B cell (primary cell): ENCODE measurements at regions not wholly inside any gene's neighbourhood (a gene's known extent, or its start where the extent isn't known, plus 50 kb on each side); places are given as distances from the start of the nearest gene placed in this dataset.

Source experiments
- ATAC-seq: fragments of 200-7000 bp; cut with Tn5 transposase; one replicate; pipeline ENCODE4 v1.10.0; 2021; ENCODE audit warnings: low read depth, mild to moderate bottlenecking, moderate number of reproducible peaks, moderate library complexity
- CTCF ChIA-PET: fragments of 350-600 bp; sonication (Branson Sonifier 250); formaldehyde crosslinking; loops from one replicate; lab custom pipeline; 2021; ENCODE audit warnings: antibody characterized with exemption, inconsistent platforms; lab: Charles Lee
- POLR2A ChIA-PET: fragments of 350-600 bp; sonication (Branson Sonifier 250); formaldehyde crosslinking; loops from one replicate; lab custom pipeline; 2021; ENCODE audit warnings: antibody characterized with exemption; lab: Charles Lee
- DNase-seq: peaks from one replicate; pipeline ENCODE4 v3.0.0; 2013
- H2AFZ ChIP-seq: 2 replicates; pipeline ENCODE4 v1.6.1; 2012; ENCODE audit warnings: mild to moderate bottlenecking, low read depth, low read length; ENCODE audit not compliant: insufficient read depth, poor library complexity, severe bottlenecking
- H3K27ac ChIP-seq, 2 donors: 1 replicate in 1 of 2; 2 replicates in 1 of 2; pipeline ENCODE4 v1.5.1; 2012 to 2013; ENCODE audit warnings: low read length in 2 of 2, mild to moderate bottlenecking in 2 of 2, moderate library complexity in 1 of 2
- H3K27me3 ChIP-seq, 4 experiments: fragments of 200-600 bp in 1 of 4; sonication (generic) in 1 of 4; replicated peaks in 1 of 4; 1 replicate in 2 of 4; 2 replicates in 2 of 4; pipeline versions ENCODE4 v1.6.1 to v1.7.0; 2013 to 2016; ENCODE audit warnings: low read length in 3 of 4, mild to moderate bottlenecking in 2 of 4, mixed read lengths in 1 of 4, moderate library complexity in 1 of 4; ENCODE audit not compliant: insufficient read depth in 4 of 4, control insufficient read depth in 3 of 4; ENCODE audit errors: control extremely low read depth in 1 of 4
- H3K36me3 ChIP-seq, 2 experiments: replicated peaks in 1 of 2; 1 replicate in 1 of 2; 2 replicates in 1 of 2; pipeline versions ENCODE4 v1.6.1 to v1.7.1; 2013; ENCODE audit warnings: low read length in 1 of 2; ENCODE audit not compliant: insufficient read depth in 2 of 2, control insufficient read depth in 1 of 2; ENCODE audit errors: control extremely low read depth in 1 of 2, extremely low read depth in 1 of 2
- H3K4me1 ChIP-seq, 2 donors: fragments of 200-600 bp in 1 of 2; sonication (generic) in 1 of 2; 1 replicate in 1 of 2; 2 replicates in 1 of 2; pipeline versions ENCODE4 v1.5.1 to v1.6.1; 2013 to 2017; ENCODE audit warnings: low read length in 2 of 2; ENCODE audit not compliant: control insufficient read depth in 2 of 2, insufficient read depth in 2 of 2
- H3K4me2 ChIP-seq: replicated peaks from 2 replicates; pipeline ENCODE3; 2012; ENCODE audit warnings: mild to moderate bottlenecking, low read depth, low read length; ENCODE audit not compliant: poor library complexity, severe bottlenecking
- H3K4me3 ChIP-seq, 5 experiments: fragments of 200-600 bp in 1 of 5; sonication (generic) in 1 of 5; 1 replicate in 3 of 5; 2 replicates in 2 of 5; pipeline versions ENCODE4 v1.5.1 to v1.7.0; 2011 to 2016; ENCODE audit warnings: low read length in 4 of 5, mild to moderate bottlenecking in 4 of 5, low read depth in 2 of 5, control low read depth in 1 of 5, moderate library complexity in 1 of 5; ENCODE audit not compliant: insufficient read depth in 1 of 5; ENCODE audit errors: control extremely low read depth in 1 of 5, extremely low read depth in 1 of 5
- H3K79me2 ChIP-seq: fragments of 200-600 bp; sonication (generic); one replicate; pipeline ENCODE4 v1.6.0; 2016; ENCODE audit warnings: low read length; ENCODE audit not compliant: control insufficient read depth, insufficient read depth
- H3K9ac ChIP-seq: fragments of 200-600 bp; sonication (generic); 2 replicates; pipeline ENCODE4 v1.6.1; 2017; ENCODE audit warnings: mild to moderate bottlenecking, low read length, moderate library complexity
- H3K9me3 ChIP-seq, 3 donors: one replicate each; pipeline versions ENCODE4 v1.6.1 to v1.7.1; 2013; ENCODE audit warnings: low read length in 2 of 3; ENCODE audit not compliant: control insufficient read depth in 2 of 3, insufficient read depth in 1 of 3; ENCODE audit errors: control extremely low read depth in 1 of 3
- H4K20me1 ChIP-seq: 2 replicates; pipeline ENCODE4 v1.6.0; 2012; ENCODE audit warnings: mild to moderate bottlenecking, low read length; ENCODE audit not compliant: insufficient read depth, control insufficient read depth, poor library complexity, severe bottlenecking
- H3K27ac Mint-ChIP-seq: one replicate; pipeline ENCODE4 v1.8.0; 2021; ENCODE audit warnings: mixed read lengths
- H3K27me3 Mint-ChIP-seq: one replicate; pipeline ENCODE4 v1.8.0; 2021; ENCODE audit warnings: mixed read lengths
- H3K4me1 Mint-ChIP-seq: one replicate; pipeline ENCODE4 v1.8.0; 2021; ENCODE audit warnings: mixed read lengths
- H3K4me3 Mint-ChIP-seq: one replicate; pipeline ENCODE4 v1.8.0; 2021; ENCODE audit warnings: mixed read lengths
- H3K9me3 Mint-ChIP-seq: one replicate; pipeline ENCODE4 v1.8.0; 2022; ENCODE audit warnings: mixed read lengths; ENCODE audit not compliant: insufficient read depth
- CTCF ChIP-seq: fragments of 200-600 bp; IDR thresholded peaks from one replicate; pipeline ENCODE4 v1.8.0; 2022; ENCODE audit warnings: antibody characterized with exemption, mild to moderate bottlenecking
- EZH2 ChIP-seq: IDR thresholded peaks from 2 replicates; pipeline ENCODE4 v1.6.1; 2012; ENCODE audit warnings: borderline replicate concordance, low read depth, mild to moderate bottlenecking, moderate library complexity, low read length; ENCODE audit not compliant: insufficient read depth, poor library complexity, severe bottlenecking
- WGBS: methylation state at CpG from one replicate; pipeline ENCODE4 v1.1.5; 2013; ENCODE audit warnings: missing lambda C conversion rate; ENCODE audit not compliant: insufficient coverage; 5-methylcytosine and 5-hydroxymethylcytosine counted together
- intact Hi-C: fragments of 100-400 bp; cut with micrococcal nuclease; formaldehyde crosslinking; loops from one replicate; pipeline ENCODE4 v1.10.0; 2022

GRCh38 chr7:67683628-67684027 is 687.0 kb downstream of the TYW1 start:
- ChIA-PET CTCF (no interaction called here), POLR2A (no interaction called here)
- Histone ChIP-seq H3K79me2 (no peaks in the 10 kb centered on the region), H3K4me1 (no peaks in the 10 kb centered on the region), H3K4me3 (no peak overlapping the region), H2AFZ (no peak overlapping the region), H3K27ac (no peak overlapping the region), H4K20me1 (no peaks in the 10 kb centered on the region), H3K4me2 (no peak overlapping the region), H3K27me3 (no peaks in the 10 kb centered on the region), H3K36me3 (no peaks in the 10 kb centered on the region), H3K9ac (no peak overlapping the region), H3K9me3 (peaks cover 0 to 19% (median 1%) of the 10 kb centered on the region in 3 donors)
- no peak overlapping the region for H3K27ac Mint-ChIP-seq
- H3K4me3 Mint-ChIP-seq, result no peak overlapping the region
- intact Hi-C loops, result no loop called here
- ATAC-seq (no peak), DNase-seq (no peak)
- H3K27me3 Mint-ChIP-seq, result no peaks in the 10 kb centered on the region
- H3K9me3 Mint-ChIP-seq, result peaks cover 8% of the 10 kb centered on the region
- H3K4me1 Mint-ChIP-seq, result no peaks in the 10 kb centered on the region
- no peak for TF ChIP-seq EZH2
- no peak for TF ChIP-seq CTCF
- 77% methylated on average over 3 of the region's 4 CpGs for WGBS

GRCh38 chr7:67690700-67691099 is 694.1 kb downstream of the TYW1 start:
- peaks cover 0 to 8% (median 0%) of the 10 kb centered on the region in 3 donors for H3K9me3 ChIP-seq
- H4K20me1 ChIP-seq, result no peaks in the 10 kb centered on the region
- H3K27me3 ChIP-seq, result no peaks in the 10 kb centered on the region
- no peak overlapping the region for H3K4me3 Mint-ChIP-seq
- H3K27me3 Mint-ChIP-seq, result no peaks in the 10 kb centered on the region
- intact Hi-C loops, result no loop called here
- ATAC-seq (no peak), DNase-seq (no peak)
- H2AFZ ChIP-seq, result no peak overlapping the region
- ChIA-PET CTCF (no interaction called here), POLR2A (no interaction called here)
- no peaks in the 10 kb centered on the region for H3K4me1 Mint-ChIP-seq
- no peak overlapping the region for H3K27ac Mint-ChIP-seq
- TF ChIP-seq EZH2 (no peak), CTCF (no peak)
- no peaks in the 10 kb centered on the region for H3K4me1 ChIP-seq
- H3K4me3 ChIP-seq, result no peak overlapping the region
- no peak overlapping the region for H3K4me2 ChIP-seq
- H3K9me3 Mint-ChIP-seq, result no peaks in the 10 kb centered on the region
- H3K79me2 ChIP-seq, result no peaks in the 10 kb centered on the region
- H3K36me3 ChIP-seq, result no peaks in the 10 kb centered on the region
- no peak overlapping the region for H3K27ac ChIP-seq
- WGBS, result no CpG with 5 or more reads among the region's 1 CpG
- H3K9ac ChIP-seq, result no peak overlapping the region
